Left renal pelvis (tissue), 4 donors: ENCODE measurements at regions not wholly inside any gene's neighbourhood (a gene's known extent, or its start where the extent isn't known, plus 50 kb on each side); places are given as distances from the start of the nearest gene placed in this dataset.

Source experiments
- DNase-seq, 4 donors: peaks; one replicate each; pipeline ENCODE4 v3.0.0-alpha.2; 2013; ENCODE audit warnings: low read depth in 4 of 4, low spot score in 3 of 4

DNA sequence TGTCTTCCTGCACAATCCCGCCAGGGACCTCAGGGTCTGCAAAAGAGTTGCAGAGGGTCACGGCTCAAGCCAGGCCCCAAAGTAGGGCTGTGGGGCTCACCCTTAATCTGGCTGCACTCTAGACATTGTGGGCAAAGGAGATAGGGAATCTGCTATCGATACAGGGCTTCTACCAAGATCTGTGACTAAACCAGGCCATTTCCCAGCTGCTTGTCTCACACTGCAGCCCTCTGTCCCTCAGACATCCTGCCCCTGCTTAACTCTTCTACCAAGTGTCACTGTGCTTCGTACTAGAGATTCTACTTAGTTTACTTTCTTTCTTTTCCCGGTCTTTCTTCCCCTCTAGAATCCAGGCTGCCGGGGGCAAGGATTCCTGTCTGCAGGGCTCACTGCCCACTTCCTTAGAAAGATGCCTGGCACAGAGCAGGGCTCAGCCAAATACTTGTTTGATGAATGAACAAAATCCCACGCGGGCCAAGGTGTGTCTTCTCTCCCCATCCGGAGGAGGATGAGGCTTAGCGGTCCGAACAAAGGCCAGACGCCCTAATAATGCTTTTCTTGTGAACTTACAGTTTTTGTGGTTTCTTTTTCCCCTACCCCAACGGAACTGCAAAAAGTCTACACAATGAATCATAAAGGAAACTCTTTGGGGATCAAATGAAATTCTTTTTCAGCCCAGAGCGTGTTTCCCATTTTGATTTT is 61.3 kb upstream of the ANO1 start:
- no peak for DNase-seq

DNA sequence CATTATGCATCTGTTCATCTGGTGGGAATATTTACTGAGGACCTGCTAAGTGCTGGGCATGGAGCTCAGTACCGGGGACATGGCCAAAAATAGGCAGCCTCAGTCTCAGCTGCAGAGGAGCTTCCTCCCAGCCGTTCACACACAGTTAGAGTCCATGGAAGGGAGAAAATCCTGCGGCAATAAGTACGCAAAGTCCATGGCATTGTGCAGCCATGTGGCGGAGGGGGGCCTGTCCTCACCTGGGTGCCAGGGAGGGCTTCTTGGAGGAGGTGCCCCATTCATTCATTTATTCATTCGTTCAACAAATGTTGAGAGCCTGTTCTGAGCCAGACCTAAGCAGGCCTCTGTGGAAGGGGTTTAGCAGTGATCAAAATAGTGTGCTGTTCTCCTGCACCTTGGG is 59.3 kb upstream of the ANO1 start:
- DNase-seq, result no peak

DNA sequence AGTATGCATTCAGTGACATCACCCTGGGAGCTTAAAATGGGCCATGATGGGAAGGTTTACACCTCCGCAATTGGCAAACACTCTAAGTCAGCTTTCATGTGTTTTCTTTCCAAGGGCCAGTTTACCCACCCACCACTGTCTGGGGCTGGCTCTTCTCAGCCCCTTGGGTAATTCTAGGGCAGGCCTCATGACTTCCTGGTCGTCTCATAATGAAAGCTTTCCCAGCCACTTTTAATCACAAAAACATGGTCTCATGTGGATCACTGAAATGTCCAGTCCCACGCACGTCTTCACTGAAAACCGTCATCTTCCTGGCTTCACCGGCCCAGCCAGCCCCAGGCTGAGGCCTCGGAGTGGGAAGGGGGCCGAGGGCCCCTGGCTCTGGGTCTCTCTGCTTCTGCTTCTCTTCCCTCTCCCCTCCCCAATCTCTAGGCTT is 58.5 kb upstream of the ANO1 start:
- no peak for DNase-seq

GRCh38 chr11:70020336-70021214 is 57.5 kb upstream of the ANO1 start:
- no peak for DNase-seq

- no peak for DNase-seq
These were observed 56.5 kb upstream of the ANO1 start for GRCh38 chr11:70021586-70021985.

DNA sequence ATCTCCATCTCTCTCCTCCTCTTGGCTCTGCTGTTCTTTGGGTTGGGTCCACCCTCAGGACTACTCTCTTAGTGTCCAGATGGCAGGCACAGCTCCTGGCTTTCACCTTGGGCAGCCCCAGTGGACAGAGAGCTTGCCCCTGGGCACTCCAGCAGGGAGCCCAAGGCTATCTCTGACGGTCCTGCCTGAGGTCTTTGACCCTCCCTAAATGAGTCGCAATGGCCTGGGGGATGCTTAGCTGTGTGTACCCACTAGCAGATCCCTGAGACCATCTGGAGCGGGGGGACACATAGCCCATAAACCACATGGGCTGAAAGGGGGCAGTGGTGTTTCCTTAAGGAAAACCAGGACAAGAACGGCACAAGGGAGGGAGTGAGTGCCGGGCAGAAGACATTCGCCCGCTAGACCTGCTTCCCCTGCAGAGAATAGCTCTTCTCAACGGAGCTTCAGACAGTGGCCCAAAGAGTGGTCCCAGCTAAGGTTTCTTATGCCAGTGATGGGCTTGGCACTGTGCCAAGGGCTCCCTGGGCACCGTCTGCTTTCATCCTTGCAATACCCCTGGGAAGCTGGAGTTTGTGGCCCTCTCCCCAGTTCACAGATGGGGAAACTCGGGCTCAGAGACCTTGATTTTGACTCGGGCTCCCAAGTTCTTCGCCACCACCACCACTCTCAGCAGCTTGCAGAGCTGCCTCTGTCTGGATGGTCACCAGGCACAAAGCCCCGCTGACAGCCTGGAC is 53.9 kb upstream of the ANO1 start:
- no peak for DNase-seq

GRCh38 chr11:70024773-70025045 is 53.4 kb upstream of the ANO1 start:
- no peak for DNase-seq

- DNase-seq, result no peak
These were observed 52.8 kb upstream of the ANO1 start for GRCh38 chr11:70025308-70025707.

GRCh38 chr11:70026012-70026411 is 52.1 kb upstream of the ANO1 start:
- no peak for DNase-seq

GRCh38 chr11:70026726-70027125 is 51.4 kb upstream of the ANO1 start:
- DNase-seq, result no peak

DNA sequence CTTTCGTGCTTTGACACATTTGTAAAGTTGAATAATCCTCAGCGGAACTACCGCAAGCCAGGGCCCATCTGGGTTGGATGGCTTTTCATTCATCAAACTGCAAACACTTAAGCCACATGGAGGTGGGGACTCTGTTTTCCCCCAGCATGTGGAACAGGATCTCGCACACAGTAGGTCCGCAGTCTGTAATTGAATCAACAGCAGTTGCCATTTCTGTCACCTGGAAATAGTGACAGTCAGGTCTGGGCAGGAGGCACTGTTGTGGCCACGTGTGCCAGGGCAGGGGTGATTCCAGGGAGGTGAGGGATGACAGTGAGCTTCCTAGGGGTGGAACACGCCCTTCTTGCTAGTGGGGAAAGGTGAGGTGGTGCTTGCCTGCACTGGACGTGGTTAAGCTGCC is 50.7 kb upstream of the ANO1 start:
- no peak for DNase-seq

DNA sequence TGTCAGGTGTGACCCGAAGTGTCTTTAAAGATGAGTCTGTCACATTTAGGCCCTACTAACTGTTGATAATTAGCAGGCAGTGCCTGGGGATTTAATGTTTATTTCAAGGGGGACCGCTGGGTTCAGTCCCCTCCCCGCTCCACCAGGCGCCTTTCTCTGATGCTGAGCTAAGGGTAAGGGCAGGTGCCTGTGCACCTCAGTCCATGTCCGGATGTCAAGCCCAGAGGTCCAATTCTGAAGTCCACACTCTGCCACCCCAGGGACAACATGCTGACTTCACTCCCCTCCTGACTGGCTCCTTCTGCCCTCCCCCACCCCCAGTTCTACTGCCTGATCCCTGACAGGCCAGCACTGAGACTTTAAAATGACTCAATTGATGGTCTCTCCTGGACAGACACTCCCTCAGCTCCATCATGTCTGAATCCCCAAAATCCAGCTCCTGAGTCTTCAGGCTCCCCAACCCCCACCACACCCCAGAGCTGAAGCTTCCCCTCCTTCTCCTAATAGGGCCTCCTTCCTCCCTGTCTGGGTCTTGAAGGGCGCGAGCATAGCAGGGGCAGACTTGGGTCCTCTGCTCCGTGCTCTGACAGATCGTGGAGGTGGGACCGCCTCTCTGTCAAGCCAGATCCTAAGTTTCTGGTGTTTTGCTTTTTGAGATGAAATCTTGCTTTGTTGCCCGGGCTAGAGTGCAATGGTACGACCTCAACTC is 49.8 kb upstream of the ANO1 start:
- DNase-seq, result no peak
